Daoy (cell line): ENCODE measurements at regions not wholly inside any gene's neighbourhood (a gene's known extent, or its start where the extent isn't known, plus 50 kb on each side); places are given as distances from the start of the nearest gene placed in this dataset.

ENCODE experiments used
- DNase-seq: peaks from one replicate; pipeline ENCODE4 v3.0.0-alpha.2; 2015; ENCODE audit warnings: low read depth

GRCh38 chr17:13736916-13737315 is 135.2 kb upstream of the HS3ST3A1 start:
- no peak for DNase-seq

- no peak for DNase-seq
Observed at GRCh38 chr17:13740686-13741085, 139.0 kb upstream of the HS3ST3A1 start.

GRCh38 chr17:13741744-13742143 is 140.0 kb upstream of the HS3ST3A1 start:
- DNase-seq, result no peak

GRCh38 chr17:13743906-13744305 is 142.2 kb upstream of the HS3ST3A1 start:
- no peak for DNase-seq

- no peak for DNase-seq
Observed at GRCh38 chr17:13746404-13746803, 144.7 kb upstream of the HS3ST3A1 start.

GRCh38 chr17:13749166-13749890 is 147.6 kb upstream of the HS3ST3A1 start:
- DNase-seq, result no peak

- no peak for DNase-seq
Observed at GRCh38 chr17:13749891-13750235, 148.1 kb upstream of the HS3ST3A1 start.

- peak; percentile 51 for DNase-seq
Observed at GRCh38 chr17:13750816-13751793, 149.4 kb upstream of the HS3ST3A1 start.

- DNase-seq, result no peak
Observed at GRCh38 chr17:13753154-13753553, 151.4 kb upstream of the HS3ST3A1 start.

GRCh38 chr17:13753771-13754170 is 152.0 kb upstream of the HS3ST3A1 start:
- DNase-seq, result no peak

GRCh38 chr17:13755851-13756250 is 154.1 kb upstream of the HS3ST3A1 start:
- no peak for DNase-seq

GRCh38 chr17:13756763-13757162 is 155.0 kb upstream of the HS3ST3A1 start:
- no peak for DNase-seq

GRCh38 chr17:13757871-13758270 is 156.1 kb upstream of the HS3ST3A1 start:
- no peak for DNase-seq

- DNase-seq, result no peak
Observed at GRCh38 chr17:13759518-13760335, 158.0 kb upstream of the HS3ST3A1 start.

- no peak for DNase-seq
Observed at GRCh38 chr17:13761038-13761603, 159.4 kb upstream of the HS3ST3A1 start.

GRCh38 chr17:13765701-13766100 is 164.0 kb upstream of the HS3ST3A1 start:
- DNase-seq, result no peak

- no peak for DNase-seq
Observed at GRCh38 chr17:13770702-13771101, 169.0 kb upstream of the HS3ST3A1 start.

GRCh38 chr17:13775450-13775849 is 173.7 kb upstream of the HS3ST3A1 start:
- DNase-seq, result no peak

- DNase-seq, result no peak
Observed at GRCh38 chr17:13776027-13776551, 174.4 kb upstream of the HS3ST3A1 start.

GRCh38 chr17:13777003-13777402 is 175.3 kb upstream of the HS3ST3A1 start:
- DNase-seq, result peak; percentile 32

- DNase-seq, result no peak
Observed at GRCh38 chr17:13784434-13785095, 182.8 kb upstream of the HS3ST3A1 start.
